Effector memory CD4-positive, alpha-beta T cell (primary cell): ENCODE measurements at regions not wholly inside any gene's neighbourhood (a gene's known extent, or its start where the extent isn't known, plus 50 kb on each side); places are given as distances from the start of the nearest gene placed in this dataset.

Experiments used
- DNase-seq, 3 donors: peaks; one replicate each; pipeline ENCODE4 v3.0.0-alpha.2; 2020
- H3K27ac ChIP-seq: 2 replicates; pipeline ENCODE4 v1.7.0; 2013; ENCODE audit warnings: mild to moderate bottlenecking, low read length, moderate library complexity; ENCODE audit not compliant: insufficient read depth, poor library complexity, severe bottlenecking
- H3K27me3 ChIP-seq: replicated peaks from 2 replicates; pipeline ENCODE4 v1.7.0; 2013; ENCODE audit warnings: mild to moderate bottlenecking, low read length; ENCODE audit not compliant: insufficient read depth, control insufficient read depth, poor library complexity, severe bottlenecking
- H3K36me3 ChIP-seq: 2 replicates; pipeline ENCODE4 v1.7.0; 2013; ENCODE audit warnings: mild to moderate bottlenecking, low read length, moderate library complexity; ENCODE audit not compliant: control insufficient read depth, insufficient read depth
- H3K4me1 ChIP-seq: 2 replicates; pipeline ENCODE4 v1.7.0; 2013; ENCODE audit warnings: low read length, mild to moderate bottlenecking; ENCODE audit not compliant: control insufficient read depth, insufficient read depth, poor library complexity, severe bottlenecking
- H3K4me3 ChIP-seq: 2 replicates; pipeline ENCODE4 v1.7.0; 2013; ENCODE audit warnings: low read length, low read depth, mild to moderate bottlenecking; ENCODE audit not compliant: insufficient read depth, poor library complexity, severe bottlenecking
- H3K9me3 ChIP-seq: 2 replicates; pipeline ENCODE4 v1.7.0; 2013; ENCODE audit warnings: mild to moderate bottlenecking, low read length, moderate library complexity; ENCODE audit not compliant: control insufficient read depth

- H3K27me3 ChIP-seq = no peaks in the 10 kb centered on the region
- H3K4me3 ChIP-seq = no peak overlapping the region
- no peaks in the 10 kb centered on the region for H3K36me3 ChIP-seq
- no peaks in the 10 kb centered on the region for H3K9me3 ChIP-seq
- no peak overlapping the region for H3K27ac ChIP-seq
- no peaks in the 10 kb centered on the region for H3K4me1 ChIP-seq
- no peak for DNase-seq
These were observed 536.6 kb upstream of the RAG2 start for GRCh38 chr11:37134637-37135036.

- no peaks in the 10 kb centered on the region for H3K4me1 ChIP-seq
- no peak for DNase-seq
- H3K4me3 ChIP-seq = no peak overlapping the region
- no peaks in the 10 kb centered on the region for H3K36me3 ChIP-seq
- H3K27ac ChIP-seq = no peak overlapping the region
- no peaks in the 10 kb centered on the region for H3K9me3 ChIP-seq
- no peaks in the 10 kb centered on the region for H3K27me3 ChIP-seq
These were observed 526.3 kb upstream of the RAG2 start for GRCh38 chr11:37124384-37124783.

GRCh38 chr11:37115963-37116362, 517.9 kb upstream of the RAG2 start:
- Histone ChIP-seq H3K27me3 (no peaks in the 10 kb centered on the region), H3K27ac (no peak overlapping the region), H3K36me3 (no peaks in the 10 kb centered on the region), H3K9me3 (no peaks in the 10 kb centered on the region), H3K4me3 (no peak overlapping the region), H3K4me1 (no peaks in the 10 kb centered on the region)
- DNase-seq = no peak

- Histone ChIP-seq H3K27ac (no peak overlapping the region), H3K4me1 (no peaks in the 10 kb centered on the region), H3K9me3 (no peaks in the 10 kb centered on the region), H3K36me3 (no peaks in the 10 kb centered on the region), H3K4me3 (no peak overlapping the region), H3K27me3 (no peaks in the 10 kb centered on the region)
- DNase-seq = no peak
These were observed 512.3 kb upstream of the RAG2 start for GRCh38 chr11:37110385-37110784.

- Histone ChIP-seq H3K27me3 (no peaks in the 10 kb centered on the region), H3K4me1 (no peaks in the 10 kb centered on the region), H3K4me3 (no peak overlapping the region), H3K36me3 (no peaks in the 10 kb centered on the region), H3K27ac (no peak overlapping the region), H3K9me3 (no peaks in the 10 kb centered on the region)
- no peak for DNase-seq
These were observed 511.2 kb upstream of the RAG2 start for GRCh38 chr11:37109286-37109585.

- no peak overlapping the region for H3K27ac ChIP-seq
- no peaks in the 10 kb centered on the region for H3K27me3 ChIP-seq
- no peaks in the 10 kb centered on the region for H3K36me3 ChIP-seq
- H3K4me1 ChIP-seq = no peaks in the 10 kb centered on the region
- no peaks in the 10 kb centered on the region for H3K9me3 ChIP-seq
- no peak overlapping the region for H3K4me3 ChIP-seq
- no peak for DNase-seq
These were observed 510.6 kb upstream of the RAG2 start for GRCh38 chr11:37108436-37109285.

DNA sequence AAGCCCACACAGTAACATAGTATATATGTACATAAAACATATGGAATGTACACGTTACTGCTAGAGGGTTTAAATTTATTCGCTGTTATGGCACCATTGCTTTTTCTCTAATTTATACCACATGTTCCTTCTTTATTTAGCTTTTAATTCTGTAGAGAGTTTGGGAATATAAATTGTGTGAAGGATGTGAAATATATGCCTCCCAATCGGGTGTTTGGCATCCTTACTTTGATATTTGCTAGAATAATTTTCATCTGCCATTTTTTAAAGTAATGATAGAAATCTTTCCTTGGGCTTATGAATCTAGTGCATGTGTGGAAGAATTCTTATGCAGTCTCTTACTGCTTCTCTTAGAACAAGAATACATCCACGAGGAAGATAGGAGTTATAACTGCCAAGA, 509.8 kb upstream of the RAG2 start:
- Histone ChIP-seq H3K4me1 (no peaks in the 10 kb centered on the region), H3K9me3 (no peaks in the 10 kb centered on the region), H3K27ac (no peak overlapping the region), H3K27me3 (no peaks in the 10 kb centered on the region), H3K36me3 (no peaks in the 10 kb centered on the region), H3K4me3 (no peak overlapping the region)
- no peak for DNase-seq

DNA sequence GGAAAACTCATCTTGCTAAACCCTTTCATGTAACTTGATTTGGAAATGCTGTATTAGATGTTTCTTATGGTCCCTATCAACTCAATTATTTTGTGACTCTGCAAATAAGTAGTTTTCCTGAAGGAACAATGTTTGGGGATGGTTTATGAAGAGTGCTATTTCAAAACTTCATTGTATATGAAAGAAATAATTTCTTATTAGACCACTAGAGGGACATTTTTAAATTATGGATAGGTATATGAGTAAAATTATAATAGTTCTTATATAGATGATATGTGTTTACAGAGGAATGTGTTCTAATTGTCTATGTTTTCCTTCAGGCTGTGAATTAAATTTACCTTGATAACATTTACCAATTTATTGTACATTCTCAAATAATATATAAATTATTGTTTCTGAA, 509.4 kb upstream of the RAG2 start:
- no peaks in the 10 kb centered on the region for H3K36me3 ChIP-seq
- no peaks in the 10 kb centered on the region for H3K4me1 ChIP-seq
- H3K27me3 ChIP-seq = no peaks in the 10 kb centered on the region
- H3K9me3 ChIP-seq = no peaks in the 10 kb centered on the region
- no peak for DNase-seq
- no peak overlapping the region for H3K27ac ChIP-seq
- no peak overlapping the region for H3K4me3 ChIP-seq

DNA sequence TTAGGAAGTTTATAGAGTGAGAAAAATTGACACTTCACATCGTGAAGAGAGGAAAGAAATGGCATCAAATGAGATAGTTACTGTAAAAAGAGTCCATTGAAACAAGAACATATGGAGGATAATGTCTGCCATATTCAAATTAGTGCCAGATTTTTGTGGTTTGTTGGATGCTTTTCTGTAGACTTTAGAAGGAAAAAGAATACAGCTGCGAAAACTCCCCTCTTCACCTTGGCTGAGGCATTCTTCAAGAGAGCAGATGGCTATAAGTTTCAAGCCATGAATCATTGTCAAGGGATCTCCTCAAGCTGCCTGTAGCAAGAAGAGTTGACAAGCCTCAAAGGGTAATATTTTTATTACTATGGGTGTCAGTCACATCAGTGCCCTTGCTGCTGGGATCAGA, 507.4 kb upstream of the RAG2 start:
- Histone ChIP-seq H3K4me1 (no peaks in the 10 kb centered on the region), H3K9me3 (no peaks in the 10 kb centered on the region), H3K4me3 (no peak overlapping the region), H3K36me3 (no peaks in the 10 kb centered on the region), H3K27ac (no peak overlapping the region), H3K27me3 (no peaks in the 10 kb centered on the region)
- DNase-seq = no peak

- Histone ChIP-seq H3K36me3 (no peaks in the 10 kb centered on the region), H3K27ac (no peak overlapping the region), H3K27me3 (no peaks in the 10 kb centered on the region), H3K4me3 (no peak overlapping the region), H3K9me3 (no peaks in the 10 kb centered on the region), H3K4me1 (no peaks in the 10 kb centered on the region)
- DNase-seq = no peak
These were observed 506.3 kb upstream of the RAG2 start for GRCh38 chr11:37104380-37104779.
